ENCODE measurements at regions not wholly inside any gene's neighbourhood (a gene's known extent, or its start where the extent isn't known, plus 50 kb on each side); places are given as distances from the start of the nearest gene placed in this dataset.

DNA sequence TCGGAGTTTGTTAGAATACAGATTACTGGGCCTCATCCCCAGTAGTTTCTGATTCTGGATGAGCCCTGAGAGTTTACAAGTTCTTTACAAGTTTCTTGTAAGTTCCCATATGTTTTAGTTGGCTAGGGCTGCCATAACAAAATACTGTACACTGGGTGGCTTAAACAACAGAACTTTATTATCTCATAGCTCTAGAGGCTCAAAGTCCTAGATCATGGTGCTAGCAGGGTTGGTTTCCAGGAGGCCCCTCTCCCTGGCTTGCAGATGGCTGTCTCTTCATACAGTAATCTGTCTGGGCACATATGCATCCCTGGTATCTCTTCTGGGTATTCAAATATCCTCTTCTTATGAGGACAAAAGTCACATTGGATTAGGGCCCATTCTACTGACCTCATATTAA is 167.2 kb downstream of the KLF5 start:
- TF ChIP-seq CTCF (IDR thresholded peaks at IDR 0.05) (no peak), POLR2A (IDR thresholded peaks at IDR 0.05) (no peak), EP300 (IDR thresholded peaks at IDR 0.05) (no peak)
